HCT116 (cell line): ENCODE measurements at regions not wholly inside any gene's neighbourhood (a gene's known extent, or its start where the extent isn't known, plus 50 kb on each side); places are given as distances from the start of the nearest gene placed in this dataset.

Source experiments
- ATAC-seq: fragments of 200-7000 bp; cut with Tn5 transposase; 2 replicates; pipeline ENCODE4 v1.9.1; 2020; ENCODE audit warnings: mild to moderate bottlenecking, moderate library complexity
- BruUV-seq: library from RNA; stranded (reverse); fragments of 400-500 nt; replicated peaks from 2 replicates; lab custom pipeline; 2021; lab: Mats Ljungman, UMichigan
- CTCF ChIA-PET: fragments of 300-600 bp; sonication (Branson Sonifier 250); formaldehyde crosslinking; loops from one replicate; lab custom pipeline; 2021; ENCODE audit warnings: antibody characterized with exemption; lab: Charles Lee
- POLR2A ChIA-PET: fragments of 300-600, 350-600 bp; sonication (Branson Sonifier 250); formaldehyde crosslinking; loops from one replicate; lab custom pipeline; 2021; ENCODE audit warnings: antibody characterized with exemption; lab: Charles Lee
- RAD21 ChIA-PET, 2 experiments: fragments of 300-600 bp; sonication (Branson Sonifier 250); formaldehyde crosslinking; loops; one replicate each; lab custom pipeline; 2023; ENCODE audit warnings: low total read pairs in 2 of 2; ENCODE audit not compliant: uncharacterized antibody in 2 of 2, unreplicated experiment in 2 of 2, low non-redundant PET in 1 of 2; lab: Charles Lee
- DNase-seq: peaks from one replicate; pipeline ENCODE4 v3.0.0-alpha.2; 2010; ENCODE audit warnings: low read depth, low spot score
- H2AFZ ChIP-seq: fragments of 200-600 bp; shearing (Covaris generic), sonication (generic); 2 replicates; pipeline ENCODE4 v1.6.1; 2017; ENCODE audit warnings: low read depth, mixed run types, mixed read lengths, antibody characterized with exemption, low read length; ENCODE audit not compliant: poor library complexity, severe bottlenecking
- H3K27ac ChIP-seq: 2 replicates; pipeline ENCODE4 v1.5.1; 2012; ENCODE audit warnings: low read depth, low read length
- H3K27me3 ChIP-seq: fragments of 200-600 bp; sonication (generic); 2 replicates; pipeline ENCODE4 v1.6.1; 2016; ENCODE audit warnings: mixed run types, low read length, mixed read lengths; ENCODE audit not compliant: insufficient read depth
- H3K36me3 ChIP-seq, 2 experiments: fragments of 200-500 bp in 1 of 2; fragments of 200-600 bp in 1 of 2; sonication (Bioruptor generic) in 1 of 2; sonication (generic) in 1 of 2; 2 replicates each; pipeline versions ENCODE4 v1.5.1 to v1.6.1; 2014 to 2016; ENCODE audit warnings: low read length in 2 of 2, inconsistent platforms in 1 of 2, mixed read lengths in 1 of 2, mixed run types in 1 of 2; ENCODE audit not compliant: insufficient read depth in 2 of 2, control insufficient read depth in 1 of 2
- H3K4me1 ChIP-seq, 2 experiments: fragments of 200-600 bp in 1 of 2; sonication (generic) in 1 of 2; 2 replicates each; pipeline versions ENCODE4 v1.5.1 to v1.6.1; 2012 to 2017; ENCODE audit warnings: low read length in 2 of 2, inconsistent platforms in 1 of 2, mild to moderate bottlenecking in 1 of 2, mixed read lengths in 1 of 2, mixed run types in 1 of 2, moderate library complexity in 1 of 2; ENCODE audit not compliant: insufficient read depth in 2 of 2, control insufficient read depth in 1 of 2
- H3K4me2 ChIP-seq: fragments of 200-600 bp; sonication (generic); 2 replicates; pipeline ENCODE4 v1.6.1; 2017; ENCODE audit warnings: mixed run types, low read length, mixed read lengths
- H3K4me3 ChIP-seq, 2 experiments: fragments of 200-600 bp in 1 of 2; sonication (generic) in 1 of 2; replicated peaks in 1 of 2; 2 replicates each; pipeline ENCODE4 v1.5.1; 2011 to 2016; ENCODE audit warnings: low read length in 2 of 2, control low read depth in 1 of 2, low read depth in 1 of 2, mild to moderate bottlenecking in 1 of 2, mixed read lengths in 1 of 2, mixed run types in 1 of 2
- H3K79me2 ChIP-seq: fragments of 200-600 bp; sonication (generic); 2 replicates; pipeline ENCODE4 v1.6.1; 2017; ENCODE audit warnings: mild to moderate bottlenecking, mixed run types, low read length, moderate library complexity, mixed read lengths; ENCODE audit not compliant: insufficient read depth
- H3K9ac ChIP-seq: fragments of 200-600 bp; sonication (generic); 2 replicates; pipeline ENCODE4 v1.6.1; 2016; ENCODE audit warnings: low read length, mixed read lengths
- H3K9me2 ChIP-seq: fragments of 200-600 bp; sonication (generic), shearing (Covaris generic); 2 replicates; pipeline ENCODE4 v1.6.1; 2017; ENCODE audit warnings: mixed run types, mild to moderate bottlenecking, moderate library complexity; ENCODE audit not compliant: insufficient read depth
- H3K9me3 ChIP-seq, 2 experiments: fragments of 200-500 bp in 1 of 2; fragments of 200-600 bp in 1 of 2; sonication (Bioruptor generic) in 1 of 2; sonication (generic) in 1 of 2; 2 replicates each; pipeline ENCODE4 v1.6.1; 2014 to 2017; ENCODE audit warnings: low read length in 2 of 2, mixed read lengths in 2 of 2, inconsistent platforms in 1 of 2, low read depth in 1 of 2, mild to moderate bottlenecking in 1 of 2, mixed run types in 1 of 2, moderate library complexity in 1 of 2; ENCODE audit not compliant: control insufficient read depth in 1 of 2, insufficient read depth in 1 of 2
- H4K20me1 ChIP-seq: fragments of 200-600 bp; sonication (generic), shearing (Covaris generic); 2 replicates; pipeline ENCODE4 v1.6.1; 2017; ENCODE audit warnings: mixed run types, mild to moderate bottlenecking, moderate library complexity; ENCODE audit not compliant: insufficient read depth
- CBX3 ChIP-seq: IDR thresholded peaks from 2 replicates; pipeline ENCODE4 v1.6.1; 2012; ENCODE audit warnings: low read depth
- CEBPB ChIP-seq: IDR thresholded peaks from 2 replicates; pipeline ENCODE4 v1.6.1; 2012; ENCODE audit warnings: low read depth
- ELF1 ChIP-seq: IDR thresholded peaks from 2 replicates; pipeline ENCODE4 v1.6.1; 2012; ENCODE audit warnings: low read depth, borderline replicate concordance
- EZH2 ChIP-seq: fragments of 200-600 bp; sonication (generic); IDR thresholded peaks from 2 replicates; pipeline ENCODE4 v1.6.1; 2017; ENCODE audit warnings: antibody characterized with exemption, mixed run types
- EZH2phosphoT487 ChIP-seq: fragments of 200-600 bp; IDR thresholded peaks from 2 replicates; pipeline ENCODE4 v1.6.1; 2018; ENCODE audit warnings: antibody characterized with exemption, borderline replicate concordance
- FOSL1 ChIP-seq: IDR thresholded peaks from 2 replicates; pipeline ENCODE4 v1.6.1; 2012; ENCODE audit warnings: low read depth
- JUND ChIP-seq: IDR thresholded peaks from 2 replicates; pipeline ENCODE4 v1.6.1; 2012
- POLR2A ChIP-seq: IDR thresholded peaks from 2 replicates; pipeline ENCODE4 v1.7.0; 2011; ENCODE audit warnings: borderline replicate concordance; ENCODE audit not compliant: insufficient read depth, insufficient read length; ENCODE audit errors: extremely low read depth
- POLR2AphosphoS5 ChIP-seq: IDR thresholded peaks from 2 replicates; pipeline ENCODE4 v1.6.1; 2011; ENCODE audit warnings: mild to moderate bottlenecking, low read depth, low read length, moderate library complexity
- RAD21 ChIP-seq: IDR thresholded peaks from 2 replicates; pipeline ENCODE4 v1.6.1; 2012; ENCODE audit warnings: low read depth, mild to moderate bottlenecking
- SIN3A ChIP-seq: IDR thresholded peaks from 2 replicates; pipeline ENCODE4 v1.6.1; 2012; ENCODE audit warnings: low read depth
- SP1 ChIP-seq: IDR thresholded peaks from 2 replicates; pipeline ENCODE4 v1.6.1; 2012; ENCODE audit warnings: low read depth
- SRF ChIP-seq: IDR thresholded peaks from 2 replicates; pipeline ENCODE4 v1.6.1; 2012; ENCODE audit warnings: low read depth
- YY1 ChIP-seq: IDR thresholded peaks from 2 replicates; pipeline ENCODE4 v1.6.1; 2011; ENCODE audit warnings: low read length, low read depth, moderate library complexity, mild to moderate bottlenecking; ENCODE audit not compliant: insufficient replicate concordance; ENCODE audit errors: extremely low read depth
- ZNF274 ChIP-seq: fragments of 200-500 bp; sonication (Bioruptor generic); IDR thresholded peaks from 2 replicates; pipeline ENCODE4 v1.6.1; 2014; ENCODE audit warnings: mild to moderate bottlenecking, low read depth, low read length, inconsistent platforms
- intact Hi-C: fragments of 100-400 bp; cut with micrococcal nuclease; formaldehyde crosslinking; loops from 2 replicates; pipeline ENCODE4 v1.10.0; 2022
- TF ChIP-seq, protein P1 (sequence below): IDR thresholded peaks from 2 replicates; pipeline ENCODE4 v1.6.1; 2012
- TF ChIP-seq, protein P2 (sequence below): IDR thresholded peaks from 2 replicates; pipeline ENCODE4 v1.6.1; 2012; ENCODE audit warnings: low read depth
- TF ChIP-seq, protein P3 (sequence below): IDR thresholded peaks from 2 replicates; pipeline ENCODE4 v1.6.1; 2012

- TF ChIP-seq EZH2phosphoT487 (no peak), SP1 (no peak)
Observed at GRCh38 chr11:92505689-92506088, 281.1 kb downstream of the FAT3 start (continued).

DNA sequence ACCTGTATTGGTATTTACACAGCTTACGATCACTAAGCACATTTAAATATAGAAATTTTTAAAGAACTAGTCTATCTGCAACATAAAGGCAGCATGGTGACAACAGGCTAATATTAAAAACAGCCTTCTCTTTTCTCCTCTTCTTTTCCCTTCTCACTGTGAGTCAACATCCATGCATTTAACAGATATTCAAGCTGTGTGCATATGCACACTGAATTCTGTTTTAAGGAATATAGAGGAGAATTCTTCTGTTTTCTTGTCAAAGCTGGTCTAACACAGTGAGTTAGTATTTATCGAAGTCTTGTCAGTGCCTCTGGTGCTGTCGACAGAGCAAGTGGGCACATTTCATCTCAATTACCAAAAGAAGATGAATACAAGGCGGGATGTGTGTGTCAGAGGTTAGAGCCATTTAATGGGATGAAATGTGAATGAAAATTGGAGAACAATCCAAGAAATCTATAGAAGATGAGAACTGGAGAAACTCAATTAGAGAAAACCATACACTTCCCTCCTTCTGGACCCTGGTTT is 282.3 kb downstream of the FAT3 start:
- H4K20me1 ChIP-seq: no peaks in the 10 kb centered on the region
- no peak for TF ChIP-seq ELF1
- TF ChIP-seq, protein P1, sequence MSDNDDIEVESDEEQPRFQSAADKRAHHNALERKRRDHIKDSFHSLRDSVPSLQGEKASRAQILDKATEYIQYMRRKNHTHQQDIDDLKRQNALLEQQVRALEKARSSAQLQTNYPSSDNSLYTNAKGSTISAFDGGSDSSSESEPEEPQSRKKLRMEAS: no peak
- no peak for TF ChIP-seq JUND
- no peak for TF ChIP-seq SP1
- no peak for TF ChIP-seq POLR2AphosphoS5
- no peak for TF ChIP-seq FOSL1
- TF ChIP-seq EZH2phosphoT487: no peak
- no peak for TF ChIP-seq POLR2A
- TF ChIP-seq CBX3: no peak
- no peak for TF ChIP-seq RAD21
- TF ChIP-seq, protein P2, sequence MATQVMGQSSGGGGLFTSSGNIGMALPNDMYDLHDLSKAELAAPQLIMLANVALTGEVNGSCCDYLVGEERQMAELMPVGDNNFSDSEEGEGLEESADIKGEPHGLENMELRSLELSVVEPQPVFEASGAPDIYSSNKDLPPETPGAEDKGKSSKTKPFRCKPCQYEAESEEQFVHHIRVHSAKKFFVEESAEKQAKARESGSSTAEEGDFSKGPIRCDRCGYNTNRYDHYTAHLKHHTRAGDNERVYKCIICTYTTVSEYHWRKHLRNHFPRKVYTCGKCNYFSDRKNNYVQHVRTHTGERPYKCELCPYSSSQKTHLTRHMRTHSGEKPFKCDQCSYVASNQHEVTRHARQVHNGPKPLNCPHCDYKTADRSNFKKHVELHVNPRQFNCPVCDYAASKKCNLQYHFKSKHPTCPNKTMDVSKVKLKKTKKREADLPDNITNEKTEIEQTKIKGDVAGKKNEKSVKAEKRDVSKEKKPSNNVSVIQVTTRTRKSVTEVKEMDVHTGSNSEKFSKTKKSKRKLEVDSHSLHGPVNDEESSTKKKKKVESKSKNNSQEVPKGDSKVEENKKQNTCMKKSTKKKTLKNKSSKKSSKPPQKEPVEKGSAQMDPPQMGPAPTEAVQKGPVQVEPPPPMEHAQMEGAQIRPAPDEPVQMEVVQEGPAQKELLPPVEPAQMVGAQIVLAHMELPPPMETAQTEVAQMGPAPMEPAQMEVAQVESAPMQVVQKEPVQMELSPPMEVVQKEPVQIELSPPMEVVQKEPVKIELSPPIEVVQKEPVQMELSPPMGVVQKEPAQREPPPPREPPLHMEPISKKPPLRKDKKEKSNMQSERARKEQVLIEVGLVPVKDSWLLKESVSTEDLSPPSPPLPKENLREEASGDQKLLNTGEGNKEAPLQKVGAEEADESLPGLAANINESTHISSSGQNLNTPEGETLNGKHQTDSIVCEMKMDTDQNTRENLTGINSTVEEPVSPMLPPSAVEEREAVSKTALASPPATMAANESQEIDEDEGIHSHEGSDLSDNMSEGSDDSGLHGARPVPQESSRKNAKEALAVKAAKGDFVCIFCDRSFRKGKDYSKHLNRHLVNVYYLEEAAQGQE: no peak
- no peak for TF ChIP-seq SIN3A
- no peak for TF ChIP-seq ZNF274
- no peak for TF ChIP-seq CEBPB
- no peak for TF ChIP-seq YY1
- TF ChIP-seq, protein P3, sequence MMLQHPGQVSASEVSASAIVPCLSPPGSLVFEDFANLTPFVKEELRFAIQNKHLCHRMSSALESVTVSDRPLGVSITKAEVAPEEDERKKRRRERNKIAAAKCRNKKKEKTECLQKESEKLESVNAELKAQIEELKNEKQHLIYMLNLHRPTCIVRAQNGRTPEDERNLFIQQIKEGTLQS: no peak
- no peak for TF ChIP-seq EZH2
- TF ChIP-seq SRF: no peak
- no peak overlapping the region for H3K4me3 ChIP-seq
- no peaks in the 10 kb centered on the region for H3K4me1 ChIP-seq
- RAD21 ChIA-PET: no interaction called here
- H3K9me2 ChIP-seq: no peaks in the 10 kb centered on the region
- H3K27ac ChIP-seq: no peak overlapping the region
- H3K36me3 ChIP-seq: no peaks in the 10 kb centered on the region
- no peaks in the 10 kb centered on the region for H3K79me2 ChIP-seq
- POLR2A ChIA-PET: no interaction called here
- CTCF ChIA-PET: no interaction called here
- peaks cover 0 to 13% of the 10 kb centered on the region in 2 experiments; a peak in 2 of 4 replicates for H3K9me3 ChIP-seq
- intact Hi-C loops: no loop called here
- no peaks in the 10 kb centered on the region for H3K27me3 ChIP-seq
- no TSS peak for BruUV-seq
- no peak overlapping the region for H3K4me2 ChIP-seq
- H3K9ac ChIP-seq: no peak overlapping the region
- no peak for ATAC-seq
- no peak overlapping the region for H2AFZ ChIP-seq
- DNase-seq: no peak
